ENCODE measurements at regions not wholly inside any gene's neighbourhood (a gene's known extent, or its start where the extent isn't known, plus 50 kb on each side); places are given as distances from the start of the nearest gene placed in this dataset.
"Not testable (repeated sequence)": the region's sequence is repeated elsewhere in the genome, so short reads cannot be mapped to it uniquely, and the experiment has no call there.

- Histone ChIP-seq H3K4me3 (no peak overlapping the region), H3K27me3 (no peaks in the 10 kb centered on the region), H3K9me3 (no peaks in the 10 kb centered on the region), H3K27ac (no peak overlapping the region), H3K4me1 (no peaks in the 10 kb centered on the region), H3K36me3 (no peaks in the 10 kb centered on the region)
- TF ChIP-seq CTCF (IDR thresholded peaks at IDR 0.05), result no peak
- no peak for DNase-seq (ENCODE audit: low spot score)
Observed at GRCh38 chr4:132767901-132768300, 381.2 kb upstream of the PCDH10 start.

- Histone ChIP-seq H3K27ac (no peak overlapping the region), H3K4me3 (no peak overlapping the region), H3K4me1 (no peaks in the 10 kb centered on the region), H3K27me3 (no peaks in the 10 kb centered on the region), H3K9me3 (no peaks in the 10 kb centered on the region), H3K36me3 (no peaks in the 10 kb centered on the region)
- no peak for TF ChIP-seq CTCF (IDR thresholded peaks at IDR 0.05)
- DNase-seq (ENCODE audit: low spot score), result no peak
Observed at GRCh38 chr4:132770776-132771175, 378.3 kb upstream of the PCDH10 start.

- Histone ChIP-seq H3K4me3 (no peak overlapping the region), H3K36me3 (no peaks in the 10 kb centered on the region), H3K27me3 (no peaks in the 10 kb centered on the region), H3K27ac (no peak overlapping the region), H3K9me3 (peaks cover 0 to 3% of the 10 kb centered on the region in 2 donors), H3K4me1 (no peaks in the 10 kb centered on the region)
- no peak for TF ChIP-seq CTCF (IDR thresholded peaks at IDR 0.05)
- no peak for DNase-seq (ENCODE audit: low spot score)
Observed at GRCh38 chr4:132792310-132792709, 356.8 kb upstream of the PCDH10 start.

- H3K27me3 ChIP-seq, result no peaks in the 10 kb centered on the region
- DNase-seq (ENCODE audit: low spot score), result no peak
- no peak overlapping the region for H3K27ac ChIP-seq
- H3K4me1 ChIP-seq, result no peaks in the 10 kb centered on the region
- no peaks in the 10 kb centered on the region for H3K36me3 ChIP-seq
- H3K9me3 ChIP-seq, result no peaks in the 10 kb centered on the region
- no peak overlapping the region for H3K4me3 ChIP-seq
- TF ChIP-seq CTCF (IDR thresholded peaks at IDR 0.05), result no peak
Observed at GRCh38 chr4:132797856-132798255, 351.2 kb upstream of the PCDH10 start.

GRCh38 chr4:132809298-132810032 lies 339.6 kb upstream of the PCDH10 start:
- H3K4me3 ChIP-seq, result no peak overlapping the region
- DNase-seq (ENCODE audit: low spot score), result no peak
- no peaks in the 10 kb centered on the region for H3K4me1 ChIP-seq
- H3K9me3 ChIP-seq, result no peaks in the 10 kb centered on the region
- no peak overlapping the region for H3K27ac ChIP-seq
- H3K27me3 ChIP-seq, result no peaks in the 10 kb centered on the region
- no peak for TF ChIP-seq CTCF (IDR thresholded peaks at IDR 0.05)
- H3K36me3 ChIP-seq, result no peaks in the 10 kb centered on the region

GRCh38 chr4:132813061-132813460 lies 336.0 kb upstream of the PCDH10 start:
- H3K9me3 ChIP-seq; DNase-seq (ENCODE audit: low spot score): not testable (repeated sequence)

More at GRCh38 chr4:132813061-132813460, 336.0 kb upstream of the PCDH10 start:
- H3K4me1 ChIP-seq, H3K4me3 ChIP-seq, H3K27me3 ChIP-seq, H3K36me3 ChIP-seq, H3K27ac ChIP-seq: not testable (repeated sequence)

All from right atrium auricular region (tissue), 2 donors.